CD4-positive, CD25-positive, alpha-beta regulatory T cell (primary cell): ENCODE measurements at regions not wholly inside any gene's neighbourhood (a gene's known extent, or its start where the extent isn't known, plus 50 kb on each side); places are given as distances from the start of the nearest gene placed in this dataset.

ENCODE experiments used
- ATAC-seq, 2 donors: fragments of 150-1000 bp; cut with Tn5 transposase; one replicate each; pipeline ENCODE4 v1.10.0; 2021; ENCODE audit warnings: low read depth in 2 of 2, moderate number of reproducible peaks in 2 of 2, moderate library complexity in 1 of 2
- DNase-seq, 3 donors: peaks; one replicate each; pipeline versions ENCODE4 v3.0.0 to v3.0.0-alpha.2; 2012 to 2022; ENCODE audit warnings: mixed read lengths in 1 of 3
- H3K27ac ChIP-seq: one replicate; pipeline ENCODE4 v1.7.0; 2013; ENCODE audit warnings: mild to moderate bottlenecking, low read length; ENCODE audit not compliant: insufficient read depth, poor library complexity, severe bottlenecking
- H3K27me3 ChIP-seq: one replicate; pipeline ENCODE4 v1.7.0; 2013; ENCODE audit warnings: low read length; ENCODE audit not compliant: control insufficient read depth, insufficient read depth
- H3K36me3 ChIP-seq: one replicate; pipeline ENCODE4 v1.7.0; 2013; ENCODE audit warnings: mild to moderate bottlenecking, low read length, moderate library complexity; ENCODE audit not compliant: control insufficient read depth, insufficient read depth
- H3K4me1 ChIP-seq: 2 replicates; pipeline ENCODE4 v1.7.0; 2013; ENCODE audit warnings: mild to moderate bottlenecking, low read length; ENCODE audit not compliant: insufficient read depth, control insufficient read depth, poor library complexity, severe bottlenecking
- H3K4me3 ChIP-seq: one replicate; pipeline ENCODE4 v1.7.0; 2013; ENCODE audit warnings: low read depth, mild to moderate bottlenecking, low read length, moderate library complexity
- H3K9me3 ChIP-seq, 2 experiments: 1 replicate in 1 of 2; 2 replicates in 1 of 2; pipeline ENCODE4 v1.7.0; 2013; ENCODE audit warnings: low read length in 2 of 2, mild to moderate bottlenecking in 1 of 2, moderate library complexity in 1 of 2; ENCODE audit not compliant: control insufficient read depth in 2 of 2
- H3K27ac Mint-ChIP-seq, 3 donors: one replicate each; pipeline ENCODE4 v1.8.0; 2020 to 2022; ENCODE audit warnings: mild to moderate bottlenecking in 3 of 3, mixed read lengths in 3 of 3, moderate library complexity in 2 of 3
- H3K27me3 Mint-ChIP-seq: one replicate; pipeline ENCODE4 v1.8.0; 2022; ENCODE audit warnings: mild to moderate bottlenecking, mixed read lengths
- H3K36me3 Mint-ChIP-seq: one replicate; pipeline ENCODE4 v1.8.0; 2020; ENCODE audit warnings: mixed read lengths
- H3K4me1 Mint-ChIP-seq, 4 donors: one replicate each; pipeline ENCODE4 v1.8.0; 2020 to 2022; ENCODE audit warnings: mixed read lengths in 4 of 4, mild to moderate bottlenecking in 1 of 4
- H3K4me3 Mint-ChIP-seq, 4 donors: one replicate each; pipeline ENCODE4 v1.8.0; 2020 to 2022; ENCODE audit warnings: mild to moderate bottlenecking in 4 of 4, mixed read lengths in 4 of 4, moderate library complexity in 3 of 4
- H3K9me3 Mint-ChIP-seq, 7 donors: one replicate each; pipeline ENCODE4 v1.8.0; 2020 to 2022; ENCODE audit warnings: mixed read lengths in 7 of 7, mild to moderate bottlenecking in 3 of 7, moderate library complexity in 2 of 7

GRCh38 chrY:15973200-15973599 is 1448.9 kb downstream of the NLGN4Y start:
- H3K27ac Mint-ChIP-seq = no peak overlapping the region
- H3K4me3 Mint-ChIP-seq = no peak overlapping the region
- no peaks in the 10 kb centered on the region for H3K36me3 Mint-ChIP-seq
- Histone ChIP-seq H3K4me3 (no peak overlapping the region), H3K36me3 (no peaks in the 10 kb centered on the region), H3K4me1 (no peaks in the 10 kb centered on the region), H3K27me3 (no peaks in the 10 kb centered on the region), H3K9me3 (no peaks in the 10 kb centered on the region), H3K27ac (no peak overlapping the region)
- no peak for ATAC-seq
- H3K27me3 Mint-ChIP-seq = no peaks in the 10 kb centered on the region
- H3K9me3 Mint-ChIP-seq = peaks cover 0 to 3% (median 0%) of the 10 kb centered on the region in 7 donors
- no peak for DNase-seq
- no peaks in the 10 kb centered on the region for H3K4me1 Mint-ChIP-seq

DNA sequence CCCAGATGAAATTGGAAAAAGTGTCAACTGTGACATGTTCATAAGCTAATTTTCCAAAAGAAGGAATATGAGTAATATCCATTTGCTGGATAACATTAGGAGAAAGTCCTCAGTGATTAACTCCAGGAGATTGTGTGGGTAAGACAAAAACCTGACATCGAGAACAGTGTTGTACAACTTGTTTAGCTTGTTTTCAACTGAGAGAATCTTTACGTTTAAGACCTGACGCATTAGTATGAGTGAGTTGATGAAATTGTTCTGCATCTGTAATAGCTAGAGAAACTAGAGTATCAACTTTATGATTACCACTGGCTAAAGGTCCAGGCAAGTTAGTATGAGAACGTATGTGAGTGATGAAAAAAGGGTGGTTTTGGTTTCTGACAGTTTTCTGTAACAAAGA is 1452.4 kb downstream of the NLGN4Y start:
- Histone ChIP-seq H3K4me1 (no peaks in the 10 kb centered on the region), H3K27me3 (no peaks in the 10 kb centered on the region), H3K36me3 (no peaks in the 10 kb centered on the region), H3K4me3 (no peak overlapping the region), H3K9me3 (no peaks in the 10 kb centered on the region), H3K27ac (no peak overlapping the region)
- Mint-ChIP-seq H3K36me3 (no peaks in the 10 kb centered on the region), H3K4me3 (no peak overlapping the region), H3K27ac (no peak overlapping the region), H3K4me1 (no peaks in the 10 kb centered on the region), H3K9me3 (peaks cover 0 to 12% (median 0%) of the 10 kb centered on the region in 7 donors), H3K27me3 (no peaks in the 10 kb centered on the region)
- DNase-seq (no peak), ATAC-seq (no peak)

- H3K27ac Mint-ChIP-seq = no peak overlapping the region
- Histone ChIP-seq H3K4me3 (no peak overlapping the region), H3K27me3 (no peaks in the 10 kb centered on the region), H3K27ac (no peak overlapping the region), H3K9me3 (no peaks in the 10 kb centered on the region), H3K4me1 (no peaks in the 10 kb centered on the region), H3K36me3 (no peaks in the 10 kb centered on the region)
- no peaks in the 10 kb centered on the region for H3K27me3 Mint-ChIP-seq
- no peaks in the 10 kb centered on the region for H3K4me1 Mint-ChIP-seq
- no peak for DNase-seq
- H3K9me3 Mint-ChIP-seq = peaks cover 0 to 12% (median 0%) of the 10 kb centered on the region in 7 donors
- ATAC-seq = no peak
- H3K36me3 Mint-ChIP-seq = no peaks in the 10 kb centered on the region
- H3K4me3 Mint-ChIP-seq = no peak overlapping the region
Observed at GRCh38 chrY:15978503-15978902, 1454.2 kb downstream of the NLGN4Y start.

DNA sequence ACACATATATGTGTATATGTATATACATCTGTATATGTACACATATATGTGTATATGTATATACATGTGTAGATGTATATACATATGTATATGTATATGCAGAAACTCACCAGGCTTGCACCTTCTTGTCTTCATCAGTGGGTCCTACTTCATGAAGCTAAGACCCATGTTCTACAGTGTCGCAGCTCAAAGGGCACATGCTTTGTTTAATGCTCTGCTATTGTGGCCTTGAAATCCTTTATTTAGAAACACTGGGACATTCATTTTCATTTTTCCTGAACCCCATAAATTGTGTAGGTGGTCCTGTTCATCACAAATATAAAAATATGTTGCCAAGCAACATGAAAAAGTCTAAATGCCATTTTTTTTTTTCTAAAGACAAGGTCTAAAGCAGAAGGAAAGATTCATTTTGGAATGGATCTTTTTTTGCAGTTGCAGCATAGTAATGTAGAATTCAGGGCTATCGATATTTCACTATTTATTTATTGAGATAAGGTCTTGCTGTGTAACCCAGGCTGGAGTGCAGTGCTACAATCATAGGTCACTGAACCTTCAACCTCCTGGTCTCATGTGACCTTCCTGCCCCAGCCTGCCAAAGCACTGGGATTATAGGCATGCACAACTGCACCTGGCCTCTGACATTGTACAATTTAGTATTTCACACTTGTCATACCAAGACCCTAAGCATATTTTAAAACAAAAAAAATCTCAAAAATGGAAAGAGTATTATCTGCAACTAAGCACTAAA is 1460.5 kb downstream of the NLGN4Y start:
- H3K27ac Mint-ChIP-seq = no peak overlapping the region
- H3K4me3 Mint-ChIP-seq = no peak overlapping the region
- no peaks in the 10 kb centered on the region for H3K27me3 Mint-ChIP-seq
- DNase-seq = no peak
- Histone ChIP-seq H3K36me3 (no peaks in the 10 kb centered on the region), H3K27me3 (no peaks in the 10 kb centered on the region), H3K4me3 (no peak overlapping the region), H3K27ac (no peak overlapping the region), H3K4me1 (no peaks in the 10 kb centered on the region), H3K9me3 (no peaks in the 10 kb centered on the region)
- H3K9me3 Mint-ChIP-seq = peaks cover 0 to 12% (median 0%) of the 10 kb centered on the region in 7 donors
- no peaks in the 10 kb centered on the region for H3K4me1 Mint-ChIP-seq
- ATAC-seq = no peak
- H3K36me3 Mint-ChIP-seq = no peaks in the 10 kb centered on the region

DNA sequence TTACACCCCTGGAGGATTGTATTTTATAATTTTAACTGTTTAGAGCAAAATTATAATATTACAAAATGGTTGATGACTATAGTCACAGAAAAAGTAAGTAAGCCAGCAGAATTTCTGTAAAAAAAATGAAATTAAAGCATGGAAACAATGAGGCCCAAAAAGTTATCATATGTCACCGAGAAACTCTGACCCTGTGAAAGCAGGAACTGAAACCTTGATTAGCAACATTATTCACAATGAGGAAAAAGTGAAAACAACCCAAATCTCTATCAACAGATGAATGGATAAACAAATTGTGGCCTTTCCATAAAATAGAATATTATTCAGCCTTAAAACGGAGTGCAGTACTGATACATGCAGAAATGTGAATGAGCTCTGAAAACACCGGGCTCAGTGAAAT is 1471.7 kb downstream of the NLGN4Y start:
- Histone ChIP-seq H3K27me3 (no peaks in the 10 kb centered on the region), H3K4me1 (no peaks in the 10 kb centered on the region), H3K36me3 (no peaks in the 10 kb centered on the region), H3K9me3 (no peaks in the 10 kb centered on the region), H3K4me3 (no peak overlapping the region), H3K27ac (no peak overlapping the region)
- H3K27me3 Mint-ChIP-seq = no peaks in the 10 kb centered on the region
- H3K9me3 Mint-ChIP-seq = no peaks in the 10 kb centered on the region
- no peaks in the 10 kb centered on the region for H3K36me3 Mint-ChIP-seq
- ATAC-seq (no peak), DNase-seq (no peak)
- no peak overlapping the region for H3K27ac Mint-ChIP-seq
- no peaks in the 10 kb centered on the region for H3K4me1 Mint-ChIP-seq
- no peak overlapping the region for H3K4me3 Mint-ChIP-seq

GRCh38 chrY:16000751-16001150 is 1476.4 kb downstream of the NLGN4Y start:
- no peak overlapping the region for H3K4me3 ChIP-seq

DNA sequence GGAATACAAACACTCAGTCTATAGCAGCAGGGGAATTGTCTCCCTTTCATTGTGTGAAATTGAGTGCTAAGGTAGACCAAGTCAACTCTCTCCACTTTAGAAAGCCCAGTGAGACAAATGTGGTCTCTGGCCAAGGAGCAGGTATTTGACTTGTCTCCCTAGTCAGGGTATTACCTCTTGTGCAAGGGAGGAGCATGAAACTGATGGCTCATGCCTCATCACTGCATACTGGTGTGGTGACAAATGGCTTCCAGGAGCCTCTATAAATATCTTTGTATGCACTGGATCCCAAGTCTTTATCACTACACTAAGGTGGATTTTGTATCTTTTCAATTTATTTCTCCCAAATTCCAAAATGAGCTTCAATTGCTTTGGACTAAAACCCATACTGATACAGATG is 1477.6 kb downstream of the NLGN4Y start:
- Mint-ChIP-seq H3K9me3 (no peaks in the 10 kb centered on the region), H3K4me3 (no peak overlapping the region)

More at GRCh38 chrY:16000751-16001150, 1476.4 kb downstream of the NLGN4Y start:
- Histone ChIP-seq H3K4me1 (no peaks in the 10 kb centered on the region), H3K27me3 (no peaks in the 10 kb centered on the region), H3K9me3 (no peaks in the 10 kb centered on the region), H3K27ac (no peak overlapping the region), H3K36me3 (no peaks in the 10 kb centered on the region)
- H3K27me3 Mint-ChIP-seq = no peaks in the 10 kb centered on the region
- no peak overlapping the region for H3K27ac Mint-ChIP-seq
- H3K4me1 Mint-ChIP-seq = no peaks in the 10 kb centered on the region
- no peak for ATAC-seq
- no peak overlapping the region for H3K4me3 Mint-ChIP-seq
- no peaks in the 10 kb centered on the region for H3K36me3 Mint-ChIP-seq
- H3K9me3 Mint-ChIP-seq = no peaks in the 10 kb centered on the region
- DNase-seq = no peak

DNA sequence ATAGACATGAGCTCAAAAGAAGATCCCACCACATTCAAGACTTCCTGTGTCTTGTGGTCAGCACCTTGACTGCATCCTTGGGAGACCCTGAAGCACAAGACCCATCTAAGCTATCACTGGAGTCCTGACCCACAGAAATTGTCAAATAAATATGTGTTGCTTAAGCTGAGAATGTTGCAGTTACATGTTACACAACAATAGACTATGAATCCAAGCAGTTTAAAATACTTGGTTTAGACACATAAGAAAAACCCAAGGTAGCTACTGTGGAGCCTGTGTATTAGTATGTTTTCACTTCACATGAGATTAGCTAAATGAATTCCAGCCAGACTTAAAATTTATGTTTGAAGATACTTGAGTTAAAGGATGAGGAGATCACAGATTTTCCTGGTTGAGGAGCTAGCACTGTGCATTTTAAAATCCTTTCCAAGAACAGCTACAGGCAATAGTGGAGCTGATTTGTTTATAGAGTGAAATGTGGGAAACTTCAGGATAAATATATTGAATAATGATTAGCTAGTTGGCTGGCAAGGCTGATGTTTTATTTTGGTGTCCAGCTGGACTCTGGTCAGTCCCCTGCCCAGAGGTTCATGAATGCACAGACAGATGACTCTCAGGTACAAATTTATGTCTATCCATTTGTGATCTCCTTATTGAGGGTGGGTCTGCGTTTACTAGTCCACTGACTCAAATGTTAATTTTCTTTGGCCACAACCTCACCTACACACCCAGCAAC is 1527.7 kb downstream of the NLGN4Y start:
- Histone ChIP-seq H3K36me3 (no peaks in the 10 kb centered on the region), H3K4me3 (no peak overlapping the region), H3K4me1 (no peaks in the 10 kb centered on the region), H3K27ac (no peak overlapping the region), H3K9me3 (no peaks in the 10 kb centered on the region), H3K27me3 (no peaks in the 10 kb centered on the region)
- peaks cover 0 to 6% (median 0%) of the 10 kb centered on the region in 7 donors for H3K9me3 Mint-ChIP-seq
- DNase-seq (no peak), ATAC-seq (no peak)
- no peaks in the 10 kb centered on the region for H3K27me3 Mint-ChIP-seq
- no peaks in the 10 kb centered on the region for H3K36me3 Mint-ChIP-seq
- H3K4me1 Mint-ChIP-seq = no peaks in the 10 kb centered on the region
- H3K4me3 Mint-ChIP-seq = no peak overlapping the region
- H3K27ac Mint-ChIP-seq = no peak overlapping the region

More for the DNA sequence above, 1477.6 kb downstream of the NLGN4Y start:
- Mint-ChIP-seq H3K4me1 (no peaks in the 10 kb centered on the region), H3K27me3 (no peaks in the 10 kb centered on the region), H3K27ac (no peak overlapping the region), H3K36me3 (no peaks in the 10 kb centered on the region)
- no peaks in the 10 kb centered on the region for H3K27me3 ChIP-seq
- H3K27ac ChIP-seq = no peak overlapping the region
- no peak for DNase-seq
- no peaks in the 10 kb centered on the region for H3K9me3 ChIP-seq
- no peak for ATAC-seq
- H3K4me3 ChIP-seq = no peak overlapping the region
- no peaks in the 10 kb centered on the region for H3K4me1 ChIP-seq
- H3K36me3 ChIP-seq = no peaks in the 10 kb centered on the region
